Muscle of arm (tissue), 1 donor: ENCODE measurements at regions not wholly inside any gene's neighbourhood (a gene's known extent, or its start where the extent isn't known, plus 50 kb on each side); places are given as distances from the start of the nearest gene placed in this dataset.
"Not testable (repeated sequence)": the region's sequence is repeated elsewhere in the genome, so short reads cannot be mapped to it uniquely, and the experiment has no call there.

ENCODE experiments used
- DNase-seq: peaks from one replicate; pipeline ENCODE4 v3.0.0-alpha.2; 2013

GRCh38 chr2:147420517-147420916 is 424.3 kb upstream of the ACVR2A start:
- no peak for DNase-seq

- DNase-seq = no peak
Observed at GRCh38 chr2:147416099-147416498, 428.7 kb upstream of the ACVR2A start.

- not testable (repeated sequence) for DNase-seq
Observed at GRCh38 chr2:147414656-147415055, 430.2 kb upstream of the ACVR2A start.

- no peak for DNase-seq
Observed at GRCh38 chr2:147408357-147408756, 436.5 kb upstream of the ACVR2A start.

- no peak for DNase-seq
Observed at GRCh38 chr2:147405651-147406050, 439.2 kb upstream of the ACVR2A start.

GRCh38 chr2:147398996-147399395 is 445.8 kb upstream of the ACVR2A start:
- DNase-seq = peak; percentile 1

GRCh38 chr2:147398301-147398700 is 446.5 kb upstream of the ACVR2A start:
- DNase-seq = no peak

- no peak for DNase-seq
Observed at GRCh38 chr2:147396890-147397289, 447.9 kb upstream of the ACVR2A start.

GRCh38 chr2:147394179-147394790 is 450.5 kb upstream of the ACVR2A start:
- no peak for DNase-seq

- no peak for DNase-seq
Observed at GRCh38 chr2:147392180-147392579, 452.6 kb upstream of the ACVR2A start.

GRCh38 chr2:147390475-147390874 is 454.4 kb upstream of the ACVR2A start:
- DNase-seq = no peak

GRCh38 chr2:147389218-147389617 is 455.6 kb upstream of the ACVR2A start:
- DNase-seq = no peak

GRCh38 chr2:147388217-147388616 is 456.6 kb upstream of the ACVR2A start:
- DNase-seq = no peak

- no peak for DNase-seq
Observed at GRCh38 chr2:147386284-147386683, 458.5 kb upstream of the ACVR2A start.

GRCh38 chr2:147385600-147385999 is 459.2 kb upstream of the ACVR2A start:
- DNase-seq = no peak

GRCh38 chr2:147384659-147385058 is 460.2 kb upstream of the ACVR2A start:
- no peak for DNase-seq

GRCh38 chr2:147382322-147382948 is 462.4 kb upstream of the ACVR2A start:
- no peak for DNase-seq

GRCh38 chr2:147378403-147378802 is 466.4 kb upstream of the ACVR2A start:
- no peak for DNase-seq

GRCh38 chr2:147375073-147375472 is 469.8 kb upstream of the ACVR2A start:
- no peak for DNase-seq

- DNase-seq = peak; percentile 40
Observed at GRCh38 chr2:147374423-147374811, 470.4 kb upstream of the ACVR2A start.

GRCh38 chr2:147373800-147374422 is 470.9 kb upstream of the ACVR2A start:
- no peak for DNase-seq

GRCh38 chr2:147368306-147368705 is 476.5 kb upstream of the ACVR2A start:
- DNase-seq = no peak

GRCh38 chr2:147366279-147366678 is 478.6 kb upstream of the ACVR2A start:
- DNase-seq = no peak

GRCh38 chr2:147365622-147366021 is 479.2 kb upstream of the ACVR2A start:
- no peak for DNase-seq
